IPS-15b (cell line): ENCODE measurements at regions not wholly inside any gene's neighbourhood (a gene's known extent, or its start where the extent isn't known, plus 50 kb on each side); places are given as distances from the start of the nearest gene placed in this dataset.

Source experiments
- H3K27me3 ChIP-seq: one replicate; pipeline ENCODE4 v1.6.1; 2013; ENCODE audit warnings: low read length; ENCODE audit not compliant: control insufficient read depth, insufficient read depth
- H3K36me3 ChIP-seq: one replicate; pipeline ENCODE4 v1.6.1; 2013; ENCODE audit warnings: low read length; ENCODE audit not compliant: control insufficient read depth, insufficient read depth
- H3K4me1 ChIP-seq: one replicate; pipeline ENCODE4 v1.6.1; 2013; ENCODE audit warnings: mild to moderate bottlenecking, low read length; ENCODE audit not compliant: control insufficient read depth, insufficient read depth
- H3K4me3 ChIP-seq: one replicate; pipeline ENCODE4 v1.5.1; 2013; ENCODE audit warnings: low read depth, low read length
- H3K9ac ChIP-seq: one replicate; pipeline ENCODE4 v1.6.1; 2013; ENCODE audit warnings: low read depth, mild to moderate bottlenecking, low read length
- H3K9me3 ChIP-seq: one replicate; pipeline ENCODE4 v1.6.1; 2013; ENCODE audit warnings: mild to moderate bottlenecking, low read length; ENCODE audit not compliant: control insufficient read depth, insufficient read depth

DNA sequence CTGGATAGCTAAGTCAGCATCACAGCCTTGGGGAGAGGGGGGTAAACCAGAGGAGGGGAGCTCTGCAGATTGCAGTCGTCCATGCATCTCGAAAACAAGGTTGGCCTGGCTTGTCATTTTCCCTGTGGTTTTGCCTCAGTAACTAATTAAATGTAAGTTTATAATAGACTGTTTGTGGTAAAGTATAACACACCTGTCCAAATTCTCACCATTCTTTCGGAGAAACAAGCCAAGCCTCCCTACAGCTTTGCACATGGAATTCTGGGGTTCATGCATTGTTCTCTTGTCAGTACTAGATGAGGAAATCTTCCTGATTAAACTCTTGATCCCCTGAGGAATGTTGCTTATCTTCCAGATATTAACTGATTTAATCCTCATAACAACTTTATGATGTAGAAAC is 1065.2 kb upstream of the FAM98A start:
- H3K4me3 ChIP-seq, result no peak overlapping the region
- H3K4me1 ChIP-seq, result no peaks in the 10 kb centered on the region
- H3K9me3 ChIP-seq, result no peaks in the 10 kb centered on the region
- H3K36me3 ChIP-seq, result no peaks in the 10 kb centered on the region
- H3K27me3 ChIP-seq, result no peaks in the 10 kb centered on the region
- no peak overlapping the region for H3K9ac ChIP-seq

DNA sequence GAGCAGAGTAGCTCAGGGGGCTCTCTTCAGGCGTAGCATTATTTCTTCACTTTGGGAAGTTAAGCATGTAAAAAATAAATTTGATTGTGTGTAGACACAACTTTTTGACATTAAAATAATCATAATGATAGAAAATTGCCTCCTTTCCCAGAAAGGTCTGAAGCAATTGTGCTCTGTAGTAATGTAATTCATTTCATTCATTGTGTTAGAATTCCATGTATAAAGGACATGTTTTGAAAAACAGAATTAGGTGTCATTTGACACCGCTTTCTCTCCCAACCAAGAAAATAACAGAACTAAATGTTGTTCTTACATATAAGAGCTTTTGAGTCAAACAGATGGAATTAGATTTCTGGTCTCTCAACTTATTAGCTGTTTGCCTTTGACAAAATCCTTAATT is 1064.2 kb upstream of the FAM98A start:
- Histone ChIP-seq H3K4me1 (no peaks in the 10 kb centered on the region), H3K27me3 (no peaks in the 10 kb centered on the region), H3K9ac (no peak overlapping the region), H3K4me3 (no peak overlapping the region), H3K36me3 (no peaks in the 10 kb centered on the region), H3K9me3 (no peaks in the 10 kb centered on the region)

DNA sequence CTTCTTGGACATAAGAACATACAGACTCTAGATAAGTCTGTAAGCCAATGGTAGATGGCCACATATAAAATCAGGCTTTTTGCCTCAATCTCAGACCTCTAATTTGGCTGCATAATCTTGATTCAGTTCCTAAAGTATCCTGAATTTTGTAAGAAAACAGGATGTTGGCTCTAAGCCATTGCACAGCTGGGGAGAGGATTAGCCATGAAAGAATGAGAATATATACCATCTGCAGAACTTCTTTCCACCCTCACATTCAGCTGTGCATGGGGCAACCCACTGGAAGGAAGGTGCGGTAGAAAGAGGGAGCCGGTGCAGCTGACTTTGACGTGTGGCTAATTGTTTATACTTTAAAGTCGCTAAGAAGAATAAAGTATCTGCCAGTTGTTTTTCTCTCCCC is 1061.6 kb upstream of the FAM98A start:
- no peaks in the 10 kb centered on the region for H3K4me1 ChIP-seq
- H3K27me3 ChIP-seq, result no peaks in the 10 kb centered on the region
- no peaks in the 10 kb centered on the region for H3K36me3 ChIP-seq
- no peak overlapping the region for H3K4me3 ChIP-seq
- no peaks in the 10 kb centered on the region for H3K9me3 ChIP-seq
- H3K9ac ChIP-seq, result no peak overlapping the region

DNA sequence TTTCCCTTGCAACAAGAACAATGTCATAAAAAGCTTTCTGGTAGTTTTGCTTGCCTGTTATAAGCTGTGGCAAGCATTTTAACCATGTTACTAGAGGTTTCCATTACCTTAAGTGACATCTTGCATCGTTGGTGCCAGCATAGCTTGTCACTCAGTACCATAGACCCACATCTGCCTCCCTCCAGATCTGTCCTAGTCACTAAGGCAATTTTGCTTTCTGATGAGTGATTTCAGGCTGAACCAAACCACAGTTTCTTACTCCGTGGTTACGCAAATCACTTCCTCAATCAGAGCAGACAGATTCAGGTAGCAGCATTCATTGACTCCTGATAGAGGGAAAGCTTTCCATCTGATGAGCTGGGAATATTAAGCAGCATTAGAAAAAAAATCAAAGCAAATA is 1057.5 kb upstream of the FAM98A start:
- Histone ChIP-seq H3K4me3 (no peak overlapping the region), H3K4me1 (no peaks in the 10 kb centered on the region), H3K9me3 (no peaks in the 10 kb centered on the region), H3K9ac (no peak overlapping the region), H3K36me3 (no peaks in the 10 kb centered on the region), H3K27me3 (no peaks in the 10 kb centered on the region)

DNA sequence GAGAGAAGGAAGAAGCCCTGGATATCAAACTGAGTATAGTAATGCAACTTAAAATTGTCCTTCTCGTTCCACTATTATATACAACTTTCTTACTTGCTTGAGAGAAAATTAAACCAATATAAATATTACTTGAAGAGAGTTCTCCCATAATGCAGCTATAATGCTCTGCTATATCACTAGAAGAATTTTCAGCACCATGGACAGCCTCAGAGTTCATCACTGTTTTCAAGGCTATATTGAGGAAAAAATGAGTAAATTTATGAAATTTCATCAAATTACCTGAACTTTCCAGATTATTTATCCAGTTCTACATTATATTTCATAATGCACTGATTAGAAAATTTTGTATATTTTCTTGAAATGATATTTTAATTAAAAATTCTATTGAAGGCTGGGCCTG is 1053.5 kb upstream of the FAM98A start:
- H3K9me3 ChIP-seq, result no peaks in the 10 kb centered on the region
- H3K36me3 ChIP-seq, result no peaks in the 10 kb centered on the region
- no peaks in the 10 kb centered on the region for H3K27me3 ChIP-seq
- H3K4me3 ChIP-seq, result no peak overlapping the region
- H3K4me1 ChIP-seq, result no peaks in the 10 kb centered on the region
- no peak overlapping the region for H3K9ac ChIP-seq

DNA sequence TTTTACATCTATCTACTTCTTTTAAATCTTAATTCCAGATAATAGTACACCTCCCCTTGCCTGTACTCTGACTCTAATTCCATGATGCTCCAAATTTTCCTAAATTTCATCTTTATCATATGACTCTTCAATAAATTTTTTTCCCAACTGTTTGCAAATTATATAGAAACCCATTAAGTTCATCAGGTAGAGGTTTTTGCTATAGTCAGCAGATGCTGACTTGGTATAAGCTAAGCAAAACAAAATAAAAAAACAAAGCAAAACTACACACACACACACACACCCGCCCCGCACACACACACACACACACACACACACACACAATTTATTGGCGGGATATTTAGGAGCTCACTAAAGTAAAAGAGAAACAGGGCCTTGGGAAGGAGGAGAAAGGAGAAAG is 1047.8 kb upstream of the FAM98A start:
- no peaks in the 10 kb centered on the region for H3K9me3 ChIP-seq
- H3K4me3 ChIP-seq, result no peak overlapping the region
- H3K9ac ChIP-seq, result no peak overlapping the region
- no peaks in the 10 kb centered on the region for H3K36me3 ChIP-seq
- no peaks in the 10 kb centered on the region for H3K4me1 ChIP-seq
- H3K27me3 ChIP-seq, result no peaks in the 10 kb centered on the region

DNA sequence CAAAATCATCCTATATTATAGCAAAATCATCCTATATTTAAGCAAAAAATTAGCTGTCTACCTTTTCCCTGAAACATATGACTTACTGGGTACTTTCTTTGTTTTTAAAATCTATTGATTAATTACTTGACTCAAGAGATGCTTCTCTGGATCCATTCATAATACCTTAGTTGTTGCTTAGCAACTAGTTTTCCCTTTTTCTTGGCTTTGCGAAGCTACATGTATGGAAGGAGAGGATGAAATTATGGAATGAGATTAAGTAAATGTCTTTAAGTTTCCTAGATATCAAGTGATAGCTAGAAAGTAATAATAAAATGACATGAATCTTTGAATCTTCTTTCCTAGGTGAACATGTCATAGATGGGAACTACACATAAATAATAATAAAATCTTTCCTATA is 1033.2 kb upstream of the FAM98A start:
- Histone ChIP-seq H3K27me3 (no peaks in the 10 kb centered on the region), H3K4me3 (no peak overlapping the region), H3K9me3 (no peaks in the 10 kb centered on the region), H3K4me1 (no peaks in the 10 kb centered on the region), H3K36me3 (peaks cover 2% of the 10 kb centered on the region), H3K9ac (no peak overlapping the region)

DNA sequence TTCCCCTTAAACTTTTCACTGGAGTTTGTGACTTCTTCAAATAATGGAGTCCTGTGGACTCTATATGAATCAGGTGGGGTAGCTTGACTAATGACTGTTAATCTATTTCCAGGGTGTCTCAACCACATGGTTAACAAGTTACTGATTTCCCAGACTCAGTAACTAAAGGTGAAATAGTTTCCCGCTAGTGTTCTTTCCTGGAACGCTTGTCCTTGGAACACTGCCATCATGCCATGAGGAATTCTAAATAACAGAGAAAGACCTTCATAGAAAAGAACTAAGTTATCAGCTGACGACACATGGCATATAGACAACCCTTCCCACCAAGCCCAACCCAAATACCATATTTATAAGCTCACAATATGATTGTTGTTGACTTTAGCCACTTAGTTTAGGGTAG is 1027.9 kb upstream of the FAM98A start:
- Histone ChIP-seq H3K9me3 (no peaks in the 10 kb centered on the region), H3K4me1 (no peaks in the 10 kb centered on the region), H3K36me3 (no peaks in the 10 kb centered on the region), H3K9ac (no peak overlapping the region), H3K4me3 (no peak overlapping the region), H3K27me3 (no peaks in the 10 kb centered on the region)

DNA sequence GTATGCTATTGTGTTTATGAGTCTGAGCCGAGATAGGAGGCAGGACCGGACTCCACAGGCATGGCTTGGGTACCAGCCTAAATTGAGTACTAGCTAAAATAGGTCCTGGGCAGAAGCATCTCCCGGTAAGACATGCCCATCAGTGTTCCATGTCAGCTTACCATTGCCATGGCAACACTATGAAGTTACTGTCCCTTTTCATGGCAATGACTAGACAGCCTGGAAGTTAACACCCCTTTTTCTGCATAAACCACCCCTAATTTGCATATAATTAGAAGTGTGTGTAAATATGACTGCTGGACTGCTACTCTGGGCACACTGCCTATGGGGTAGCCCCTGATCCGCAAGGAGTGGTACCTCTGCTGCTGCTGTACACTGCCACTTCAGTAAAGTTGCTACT is 1005.1 kb upstream of the FAM98A start:
- Histone ChIP-seq H3K9ac (no peak overlapping the region), H3K27me3 (no peaks in the 10 kb centered on the region), H3K9me3 (no peaks in the 10 kb centered on the region), H3K4me1 (no peaks in the 10 kb centered on the region), H3K4me3 (no peak overlapping the region), H3K36me3 (no peaks in the 10 kb centered on the region)

DNA sequence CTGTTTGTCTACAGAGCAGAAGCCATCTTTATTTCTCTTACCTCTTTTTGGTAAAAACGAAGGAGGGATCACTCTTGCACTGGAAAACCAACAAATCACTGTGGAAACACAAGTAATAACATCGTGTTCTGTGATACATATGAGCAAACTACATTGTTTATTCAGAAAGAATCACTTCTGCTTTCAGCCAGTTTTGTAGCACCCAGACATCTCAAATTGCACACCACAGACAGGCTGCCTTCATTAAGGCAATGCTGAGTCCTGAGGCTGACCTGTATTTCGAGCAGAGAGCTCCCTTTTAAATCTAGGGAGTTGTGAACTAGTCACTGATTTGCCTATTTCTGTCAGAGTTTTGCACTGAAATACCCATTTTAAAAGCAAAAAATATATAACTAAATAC is 1003.2 kb upstream of the FAM98A start:
- H3K9ac ChIP-seq, result no peak overlapping the region
- no peaks in the 10 kb centered on the region for H3K27me3 ChIP-seq
- H3K4me1 ChIP-seq, result no peaks in the 10 kb centered on the region
- H3K9me3 ChIP-seq, result no peaks in the 10 kb centered on the region
- H3K36me3 ChIP-seq, result no peaks in the 10 kb centered on the region
- no peak overlapping the region for H3K4me3 ChIP-seq

DNA sequence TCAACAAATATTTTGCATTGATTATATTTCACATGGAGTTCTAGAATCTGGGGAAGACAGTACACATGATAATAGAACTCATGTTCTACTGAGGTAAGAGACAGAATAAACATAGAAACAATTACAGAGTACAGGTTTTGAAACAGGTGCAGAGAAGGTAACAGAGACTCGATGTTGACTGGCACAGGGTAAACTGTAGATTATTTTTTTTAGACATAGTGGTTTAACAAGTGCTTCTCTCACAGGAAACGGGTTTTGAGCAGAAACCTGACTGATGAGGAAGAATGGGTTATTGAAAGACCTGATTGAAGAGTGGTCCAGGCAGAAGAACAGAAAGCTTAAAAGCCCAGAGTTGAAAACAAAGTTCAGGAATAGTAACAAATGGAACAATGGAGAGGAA is 1002.5 kb upstream of the FAM98A start:
- Histone ChIP-seq H3K9ac (no peak overlapping the region), H3K9me3 (no peaks in the 10 kb centered on the region), H3K27me3 (no peaks in the 10 kb centered on the region), H3K4me1 (no peaks in the 10 kb centered on the region), H3K4me3 (no peak overlapping the region), H3K36me3 (no peaks in the 10 kb centered on the region)

DNA sequence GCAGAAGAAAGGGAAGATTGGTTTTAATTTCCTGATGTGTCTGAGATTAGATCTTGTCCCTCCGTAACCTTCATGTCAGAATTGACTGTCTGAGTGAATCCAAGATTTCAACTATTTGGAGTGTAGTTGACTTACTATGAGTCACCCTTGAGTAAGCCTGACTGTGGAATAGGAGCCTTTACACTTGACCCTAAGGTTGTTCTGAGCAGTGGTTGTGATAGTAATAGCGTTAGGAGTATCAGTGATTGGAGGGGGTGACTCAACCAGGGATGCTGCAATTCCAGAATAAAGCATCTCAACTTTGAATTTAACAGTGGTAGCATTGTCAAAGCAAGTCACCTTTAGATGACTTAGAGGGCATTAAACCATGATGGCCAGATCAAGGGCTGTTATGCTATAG is 979.5 kb upstream of the FAM98A start:
- no peak overlapping the region for H3K4me3 ChIP-seq
- H3K36me3 ChIP-seq, result no peaks in the 10 kb centered on the region
- H3K9ac ChIP-seq, result no peak overlapping the region
- H3K27me3 ChIP-seq, result no peaks in the 10 kb centered on the region
- no peaks in the 10 kb centered on the region for H3K4me1 ChIP-seq
- no peaks in the 10 kb centered on the region for H3K9me3 ChIP-seq

DNA sequence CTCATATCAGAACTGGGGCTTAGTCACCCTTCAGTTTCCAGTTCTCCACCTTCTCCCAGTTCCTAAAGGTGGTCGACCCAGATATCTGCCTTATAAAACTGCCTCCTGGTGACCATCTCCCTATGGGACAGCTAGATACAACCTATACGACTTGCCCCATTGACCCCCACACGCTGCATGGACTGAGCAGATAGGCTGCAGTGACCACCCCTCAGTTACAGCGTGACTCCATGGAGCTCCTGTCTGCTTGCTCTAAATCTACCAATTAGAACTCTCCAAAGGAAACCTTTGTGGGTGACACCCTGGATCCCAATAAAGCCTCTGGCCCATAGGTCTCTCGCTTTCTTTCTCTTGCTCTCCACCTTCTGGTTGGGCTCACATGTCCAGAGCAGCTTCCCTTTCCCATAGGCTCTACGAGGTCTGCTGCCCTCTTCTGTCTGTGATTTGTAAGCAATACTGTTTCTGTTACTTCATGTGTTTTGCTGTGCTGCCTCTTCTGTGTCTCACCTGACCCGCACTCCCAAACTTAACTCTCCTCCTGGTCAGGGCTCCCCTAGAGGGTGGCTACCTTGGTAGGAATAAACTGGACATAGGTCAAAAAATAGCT is 971.3 kb upstream of the FAM98A start:
- H3K9me3 ChIP-seq, result no peaks in the 10 kb centered on the region
- H3K4me3 ChIP-seq, result no peak overlapping the region
- no peaks in the 10 kb centered on the region for H3K4me1 ChIP-seq
- no peaks in the 10 kb centered on the region for H3K27me3 ChIP-seq
- H3K36me3 ChIP-seq, result no peaks in the 10 kb centered on the region
- H3K9ac ChIP-seq, result no peak overlapping the region
